ENCODE measurements at regions not wholly inside any gene's neighbourhood (a gene's known extent, or its start where the extent isn't known, plus 50 kb on each side); places are given as distances from the start of the nearest gene placed in this dataset.

GRCh38 chr2:167752734-167753133, 494.7 kb downstream of the STK39 start:
- TF ChIP-seq EZH2phosphoT487 (IDR thresholded peaks at IDR 0.05; ENCODE audit: insufficient read depth, low read depth) (no peak), EZH2 (IDR thresholded peaks at IDR 0.05; ENCODE audit: insufficient read depth, poor library complexity, severe bottlenecking) (no peak)

Data from GM23248 (cell line).